Neural progenitor cell (in vitro differentiated cells): ENCODE measurements at regions not wholly inside any gene's neighbourhood (a gene's known extent, or its start where the extent isn't known, plus 50 kb on each side); places are given as distances from the start of the nearest gene placed in this dataset.

Experiments
- DNase-seq: peaks from one replicate; pipeline ENCODE4 v3.0.0-alpha.2; 2016; ENCODE audit warnings: low spot score
- H2AFZ ChIP-seq: fragments of 200-600 bp; sonication (generic); replicated peaks from 2 replicates; pipeline ENCODE4 v1.6.1; 2016; ENCODE audit warnings: antibody characterized with exemption
- H3F3A ChIP-seq: fragments of 200-600 bp; sonication (generic); 2 replicates; pipeline ENCODE4 v1.6.1; 2016; ENCODE audit warnings: antibody characterized with exemption, low read depth
- H3K27ac ChIP-seq: fragments of 200-600 bp; sonication (generic); 2 replicates; pipeline ENCODE4 v1.5.1; 2016; ENCODE audit warnings: mild to moderate bottlenecking
- H3K27me3 ChIP-seq: fragments of 200-600 bp; sonication (generic); 2 replicates; pipeline ENCODE4 v1.6.1; 2016; ENCODE audit warnings: mild to moderate bottlenecking, moderate library complexity
- H3K36me3 ChIP-seq: fragments of 200-600 bp; sonication (generic); 2 replicates; pipeline ENCODE4 v1.5.1; 2016
- H3K4me1 ChIP-seq: fragments of 200-600 bp; sonication (generic); 2 replicates; pipeline ENCODE4 v1.6.1; 2016; ENCODE audit warnings: mixed run types
- H3K4me2 ChIP-seq: fragments of 200-600 bp; sonication (generic); 2 replicates; pipeline ENCODE4 v1.6.1; 2016
- H3K4me3 ChIP-seq: fragments of 200-600 bp; sonication (generic); 2 replicates; pipeline ENCODE4 v1.5.1; 2016
- H3K79me2 ChIP-seq: fragments of 200-600 bp; sonication (generic); 2 replicates; pipeline ENCODE4 v1.6.1; 2016; ENCODE audit warnings: low read depth
- H3K9ac ChIP-seq: fragments of 200-600 bp; sonication (generic); 2 replicates; pipeline ENCODE4 v1.6.1; 2016
- H3K9me3 ChIP-seq: fragments of 200-600 bp; sonication (generic); 2 replicates; pipeline ENCODE4 v1.5.1; 2016; ENCODE audit warnings: low read depth
- H4K20me1 ChIP-seq: fragments of 200-600 bp; sonication (generic); 2 replicates; pipeline ENCODE4 v1.6.1; 2016; ENCODE audit warnings: low read depth
- H3K27ac Mint-ChIP-seq: 3 replicates; pipeline ENCODE4 v1.8.0; 2021; ENCODE audit warnings: mixed read lengths
- H3K27me3 Mint-ChIP-seq: 2 replicates; pipeline ENCODE4 v1.8.0; 2022; ENCODE audit warnings: low read depth, mild to moderate bottlenecking, inconsistent platforms, moderate library complexity, mixed read lengths; ENCODE audit not compliant: insufficient read depth
- H3K36me3 Mint-ChIP-seq: 3 replicates; pipeline ENCODE4 v1.8.0; 2021; ENCODE audit warnings: mixed read lengths
- H3K4me1 Mint-ChIP-seq: 3 replicates; pipeline ENCODE4 v1.8.0; 2021; ENCODE audit warnings: mixed read lengths
- H3K4me3 Mint-ChIP-seq: 3 replicates; pipeline ENCODE4 v1.8.0; 2021; ENCODE audit warnings: mild to moderate bottlenecking, moderate library complexity, mixed read lengths
- H3K9me3 Mint-ChIP-seq: 3 replicates; pipeline ENCODE4 v1.8.0; 2020; ENCODE audit warnings: mixed read lengths
- EZH2 ChIP-seq: fragments of 200-600 bp; sonication (generic); IDR thresholded peaks from 2 replicates; pipeline ENCODE4 v1.6.1; 2017; ENCODE audit warnings: antibody characterized with exemption, mild to moderate bottlenecking, moderate library complexity
- EZH2phosphoT487 ChIP-seq: fragments of 200-600 bp; sonication (generic); IDR thresholded peaks from 2 replicates; pipeline ENCODE4 v1.6.1; 2017; ENCODE audit warnings: antibody characterized with exemption
- TF ChIP-seq, protein P1 (sequence below): fragments of 200-600 bp; sonication (generic); IDR thresholded peaks from 2 replicates; pipeline ENCODE4 v1.5.1; 2017; ENCODE audit warnings: antibody characterized with exemption, mild to moderate bottlenecking

DNA sequence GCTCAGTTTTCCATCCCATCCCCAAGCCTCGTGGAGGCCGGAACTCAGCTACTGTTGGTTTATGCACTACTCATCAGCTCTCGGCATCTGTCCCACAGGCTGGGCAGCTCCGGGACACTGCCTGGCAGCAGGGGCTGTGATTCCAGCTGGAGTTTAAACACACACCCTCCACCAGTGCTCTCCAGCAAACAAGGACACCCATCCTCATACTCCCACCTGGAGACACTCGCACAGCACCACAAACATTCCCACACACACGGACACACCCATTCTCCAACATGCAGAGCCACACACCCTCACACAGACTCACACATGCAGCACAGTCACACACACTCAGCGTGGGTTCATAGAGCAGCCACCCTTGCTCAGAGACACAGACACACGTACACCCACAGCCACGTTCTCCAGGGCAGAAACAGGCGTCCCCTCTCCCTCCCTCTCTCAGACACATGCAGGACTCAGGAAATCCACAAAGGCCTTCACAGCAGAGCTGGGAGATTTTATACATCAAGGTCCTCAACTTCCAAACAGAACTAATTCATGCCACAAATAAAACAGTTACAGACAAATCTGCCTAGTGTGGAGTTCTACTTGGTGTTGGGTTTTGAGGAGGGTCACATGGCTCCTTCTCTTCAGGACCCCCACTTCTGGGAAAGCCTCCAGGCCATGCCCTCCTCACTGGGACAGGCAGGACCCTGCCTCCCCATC, 785.4 kb downstream of the UQCRFS1 start:
- no peak overlapping the region for H3K27ac ChIP-seq
- H3K4me2 ChIP-seq = no peak overlapping the region
- DNase-seq = no peak
- H3K4me3 ChIP-seq = no peak overlapping the region
- no peak overlapping the region for H2AFZ ChIP-seq
- H3K9me3 ChIP-seq = no peaks in the 10 kb centered on the region
- H3F3A ChIP-seq = no peaks in the 10 kb centered on the region
- peaks cover 8% of the 10 kb centered on the region for H3K27me3 Mint-ChIP-seq
- H3K4me1 Mint-ChIP-seq = peaks cover 38% of the 10 kb centered on the region
- H4K20me1 ChIP-seq = no peaks in the 10 kb centered on the region
- H3K4me1 ChIP-seq = peaks cover 17% of the 10 kb centered on the region
- H3K4me3 Mint-ChIP-seq = no peak overlapping the region
- no peaks in the 10 kb centered on the region for H3K36me3 ChIP-seq
- H3K79me2 ChIP-seq = no peaks in the 10 kb centered on the region
- no peaks in the 10 kb centered on the region for H3K36me3 Mint-ChIP-seq
- no peaks in the 10 kb centered on the region for H3K27me3 ChIP-seq
- H3K9me3 Mint-ChIP-seq = peaks cover 4% of the 10 kb centered on the region
- TF ChIP-seq EZH2 = no peak
- no peak for TF ChIP-seq EZH2phosphoT487
- TF ChIP-seq, protein P1, sequence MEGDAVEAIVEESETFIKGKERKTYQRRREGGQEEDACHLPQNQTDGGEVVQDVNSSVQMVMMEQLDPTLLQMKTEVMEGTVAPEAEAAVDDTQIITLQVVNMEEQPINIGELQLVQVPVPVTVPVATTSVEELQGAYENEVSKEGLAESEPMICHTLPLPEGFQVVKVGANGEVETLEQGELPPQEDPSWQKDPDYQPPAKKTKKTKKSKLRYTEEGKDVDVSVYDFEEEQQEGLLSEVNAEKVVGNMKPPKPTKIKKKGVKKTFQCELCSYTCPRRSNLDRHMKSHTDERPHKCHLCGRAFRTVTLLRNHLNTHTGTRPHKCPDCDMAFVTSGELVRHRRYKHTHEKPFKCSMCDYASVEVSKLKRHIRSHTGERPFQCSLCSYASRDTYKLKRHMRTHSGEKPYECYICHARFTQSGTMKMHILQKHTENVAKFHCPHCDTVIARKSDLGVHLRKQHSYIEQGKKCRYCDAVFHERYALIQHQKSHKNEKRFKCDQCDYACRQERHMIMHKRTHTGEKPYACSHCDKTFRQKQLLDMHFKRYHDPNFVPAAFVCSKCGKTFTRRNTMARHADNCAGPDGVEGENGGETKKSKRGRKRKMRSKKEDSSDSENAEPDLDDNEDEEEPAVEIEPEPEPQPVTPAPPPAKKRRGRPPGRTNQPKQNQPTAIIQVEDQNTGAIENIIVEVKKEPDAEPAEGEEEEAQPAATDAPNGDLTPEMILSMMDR = no peak
- no peak overlapping the region for H3K9ac ChIP-seq
- peak overlapping the region; percentile 45 for H3K27ac Mint-ChIP-seq

DNA sequence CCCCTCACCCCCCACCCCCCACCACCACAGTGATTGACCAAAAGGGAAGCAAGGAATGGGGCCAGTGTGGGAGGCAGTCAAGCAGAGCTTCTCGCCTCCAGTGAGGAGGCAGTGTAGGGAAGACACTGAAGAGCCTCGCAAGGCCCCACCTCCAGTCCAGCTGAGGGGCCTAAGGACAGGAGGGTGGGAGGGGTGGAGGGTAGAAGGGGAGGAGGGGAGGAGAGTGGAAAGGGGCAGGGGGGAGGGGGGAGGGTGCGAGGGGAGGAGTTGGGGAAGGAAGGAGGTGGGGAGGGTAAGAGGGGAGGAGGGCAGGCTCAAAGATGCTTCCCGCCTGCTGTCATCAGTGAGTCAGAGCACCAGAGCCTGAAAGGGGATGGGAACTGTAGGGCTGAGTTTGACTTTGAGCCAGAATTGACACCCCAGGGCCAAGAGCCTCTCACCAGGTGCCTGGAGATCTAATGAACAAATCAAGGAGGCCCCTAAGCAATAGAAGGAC, 786.2 kb downstream of the UQCRFS1 start:
- H3K9me3 ChIP-seq = no peaks in the 10 kb centered on the region
- H2AFZ ChIP-seq = no peak overlapping the region
- no peak overlapping the region for H3K9ac ChIP-seq
- no peaks in the 10 kb centered on the region for H3K79me2 ChIP-seq
- no peaks in the 10 kb centered on the region for H3F3A ChIP-seq
- H3K4me3 ChIP-seq = no peak overlapping the region
- peaks cover 17% of the 10 kb centered on the region for H3K4me1 ChIP-seq
- H4K20me1 ChIP-seq = no peaks in the 10 kb centered on the region
- H3K27ac ChIP-seq = no peak overlapping the region
- H3K9me3 Mint-ChIP-seq = no peaks in the 10 kb centered on the region
- H3K27me3 Mint-ChIP-seq = peaks cover 8% of the 10 kb centered on the region
- no peaks in the 10 kb centered on the region for H3K36me3 Mint-ChIP-seq
- no peak for TF ChIP-seq EZH2phosphoT487
- H3K36me3 ChIP-seq = no peaks in the 10 kb centered on the region
- H3K4me3 Mint-ChIP-seq = no peak overlapping the region
- peaks cover 38% of the 10 kb centered on the region for H3K4me1 Mint-ChIP-seq
- no peaks in the 10 kb centered on the region for H3K27me3 ChIP-seq
- H3K4me2 ChIP-seq = no peak overlapping the region
- no peak overlapping the region for H3K27ac Mint-ChIP-seq
- DNase-seq = peak; percentile 16

DNA sequence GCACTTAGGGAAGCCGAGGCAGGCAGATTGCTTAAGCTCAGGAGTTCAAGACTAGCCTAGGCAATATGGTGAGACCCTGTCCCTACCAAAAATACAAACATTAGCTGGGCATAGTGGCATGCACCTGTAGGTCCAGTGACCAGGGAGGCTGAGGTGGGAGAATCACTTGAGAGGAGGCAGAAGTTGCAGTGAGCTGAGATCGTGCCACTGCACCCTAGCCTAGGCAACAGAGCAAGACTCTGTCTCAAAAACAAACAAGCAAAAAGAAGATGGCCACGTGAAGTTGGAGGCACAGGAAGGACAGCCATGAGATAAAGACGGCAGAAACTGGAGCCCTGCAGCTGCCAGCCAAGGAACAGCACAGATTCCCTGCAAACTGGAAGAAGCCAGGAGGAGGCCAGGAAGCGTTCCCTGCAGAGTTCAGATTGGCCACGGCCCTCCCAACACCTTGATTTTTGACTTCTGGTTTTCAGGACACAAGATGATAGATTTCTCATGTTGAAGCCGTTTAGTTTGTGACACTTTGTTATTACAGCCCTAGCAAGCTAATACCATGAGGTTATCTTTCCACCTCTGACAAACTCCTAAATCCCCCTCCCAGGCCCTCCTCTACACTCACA, 786.7 kb downstream of the UQCRFS1 start:
- H3F3A ChIP-seq = no peaks in the 10 kb centered on the region
- H3K27me3 Mint-ChIP-seq = peaks cover 8% of the 10 kb centered on the region

More for the DNA sequence above, 786.7 kb downstream of the UQCRFS1 start:
- H3K27ac Mint-ChIP-seq = no peak overlapping the region
- H3K9me3 ChIP-seq = no peaks in the 10 kb centered on the region
- peaks cover 17% of the 10 kb centered on the region for H3K4me1 ChIP-seq
- H3K4me3 Mint-ChIP-seq = peak overlapping the region; percentile 54
- no peaks in the 10 kb centered on the region for H3K9me3 Mint-ChIP-seq
- H3K4me3 ChIP-seq = no peak overlapping the region
- no peaks in the 10 kb centered on the region for H3K79me2 ChIP-seq
- no peaks in the 10 kb centered on the region for H3K36me3 ChIP-seq
- no peak overlapping the region for H3K27ac ChIP-seq
- TF ChIP-seq EZH2 = no peak
- TF ChIP-seq, protein P1 = no peak
- no peak for TF ChIP-seq EZH2phosphoT487
- H4K20me1 ChIP-seq = no peaks in the 10 kb centered on the region
- no peak overlapping the region for H3K9ac ChIP-seq
- no peaks in the 10 kb centered on the region for H3K27me3 ChIP-seq
- H3K36me3 Mint-ChIP-seq = no peaks in the 10 kb centered on the region
- no peak overlapping the region for H3K4me2 ChIP-seq
- no peak overlapping the region for H2AFZ ChIP-seq
- DNase-seq = no peak
- peaks cover 41% of the 10 kb centered on the region for H3K4me1 Mint-ChIP-seq
